HG03139 (cell line): ENCODE measurements at regions not wholly inside any gene's neighbourhood (a gene's known extent, or its start where the extent isn't known, plus 50 kb on each side); places are given as distances from the start of the nearest gene placed in this dataset.

Experiments used
- ATAC-seq: cut with Tn5 transposase; IDR thresholded peaks from one replicate; pipeline ENCODE4 v1.9.1; 2021; ENCODE audit not compliant: unreplicated experiment

GRCh38 chr20:40547483-40548091 is 141.4 kb downstream of the MAFB start:
- ATAC-seq, result no peak

DNA sequence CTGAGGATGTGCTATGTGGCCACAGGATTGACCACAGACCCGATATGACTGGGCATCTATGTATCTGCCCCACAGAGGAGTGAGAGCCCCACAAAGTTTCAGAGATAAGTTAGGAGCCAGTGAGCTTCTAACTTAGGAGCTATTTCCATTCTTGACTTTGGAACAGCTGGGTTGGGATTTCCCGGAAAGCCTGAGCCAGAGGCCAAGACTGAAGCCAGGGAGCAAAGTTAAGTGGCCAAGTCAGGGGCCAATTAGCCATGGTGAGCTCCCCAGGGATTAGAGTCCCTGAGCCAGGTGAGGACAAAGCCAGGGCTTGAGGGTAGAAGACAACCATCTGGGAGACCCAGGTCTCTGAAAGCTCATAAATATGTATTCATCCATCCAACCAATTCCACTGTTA is 143.6 kb downstream of the MAFB start:
- no peak for ATAC-seq

GRCh38 chr20:40542065-40542464 is 147.0 kb downstream of the MAFB start:
- ATAC-seq, result no peak

- no peak for ATAC-seq
These were observed 148.9 kb downstream of the MAFB start for GRCh38 chr20:40540166-40540565.

DNA sequence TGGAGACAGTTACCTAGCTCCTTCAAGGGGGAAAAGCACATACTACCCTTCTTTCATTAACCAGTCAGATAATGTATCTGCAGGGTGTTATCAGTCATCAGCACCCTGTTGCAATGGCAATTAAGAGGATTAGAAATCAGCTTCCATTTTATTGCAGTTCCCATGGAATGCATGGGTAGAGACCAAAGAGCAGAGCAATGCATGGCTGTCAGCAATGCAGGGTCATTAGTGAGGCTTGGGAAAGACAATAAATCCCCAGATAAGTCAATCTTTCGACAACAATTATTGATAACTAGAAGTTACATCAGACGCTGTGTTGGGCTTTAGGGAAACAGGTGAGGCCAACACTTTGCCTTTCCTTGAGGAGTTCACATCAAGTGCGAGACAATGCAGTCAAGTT is 150.9 kb downstream of the MAFB start:
- no peak for ATAC-seq

GRCh38 chr20:40536808-40537207 is 152.2 kb downstream of the MAFB start:
- ATAC-seq, result no peak

DNA sequence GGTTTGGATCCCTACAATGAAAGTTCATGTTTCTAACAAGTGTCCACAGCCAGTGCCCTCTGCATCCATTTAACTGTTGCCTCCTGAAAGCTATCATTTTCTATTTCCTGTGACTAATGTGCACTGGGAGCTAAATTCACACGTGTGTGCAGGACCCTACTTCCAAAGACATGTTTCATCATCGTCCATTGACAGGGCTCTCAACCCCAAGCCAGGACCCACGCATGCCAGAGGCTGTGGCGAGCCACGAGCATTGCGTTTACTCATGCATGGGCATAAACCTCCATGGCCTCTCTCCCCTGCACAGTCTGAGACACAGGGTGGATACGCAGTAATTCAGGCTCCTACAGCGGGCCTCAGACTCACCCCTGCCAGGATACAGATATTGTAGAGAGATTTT is 153.2 kb downstream of the MAFB start:
- no peak for ATAC-seq

DNA sequence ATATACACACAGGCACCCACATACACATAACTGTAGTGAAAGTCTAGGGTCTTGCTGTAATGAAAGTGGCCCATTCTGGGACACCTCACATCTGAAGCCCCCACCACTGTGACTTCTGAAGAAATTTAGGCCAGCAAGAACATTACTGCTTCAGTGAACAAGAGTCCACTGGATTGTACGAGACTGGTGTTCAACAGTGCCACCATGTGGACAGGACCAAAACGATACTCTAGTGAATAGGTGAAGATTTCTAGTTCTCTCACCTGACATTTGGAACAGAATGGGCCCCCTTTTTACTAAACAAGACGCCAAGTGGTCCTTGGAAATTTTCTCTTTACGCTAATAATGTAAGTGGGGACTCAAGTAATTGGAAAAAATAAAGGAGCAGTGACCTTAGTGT is 156.9 kb downstream of the MAFB start:
- no peak for ATAC-seq

GRCh38 chr20:40525351-40525750 is 163.7 kb downstream of the MAFB start:
- ATAC-seq, result no peak

GRCh38 chr20:40524071-40524470 is 165.0 kb downstream of the MAFB start:
- ATAC-seq, result no peak

DNA sequence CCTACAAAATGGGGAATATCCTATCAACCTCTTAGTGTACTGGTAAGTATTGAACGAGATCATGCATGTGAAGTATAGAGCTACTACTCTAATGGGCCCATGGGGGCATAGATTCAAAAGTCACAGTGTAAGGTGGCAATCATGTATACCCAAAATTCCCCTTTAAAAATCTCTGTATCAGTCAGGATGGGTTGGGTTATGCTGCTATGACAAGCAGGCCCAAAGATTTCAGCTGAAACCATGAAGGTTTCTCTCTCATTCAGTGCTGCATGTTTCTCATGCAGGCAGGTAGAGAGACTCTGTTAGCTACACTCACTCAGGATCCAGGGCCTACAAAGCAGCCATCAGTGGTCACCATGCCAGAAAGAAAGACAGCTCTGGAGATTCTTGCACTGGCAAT is 166.6 kb downstream of the MAFB start:
- ATAC-seq, result no peak

DNA sequence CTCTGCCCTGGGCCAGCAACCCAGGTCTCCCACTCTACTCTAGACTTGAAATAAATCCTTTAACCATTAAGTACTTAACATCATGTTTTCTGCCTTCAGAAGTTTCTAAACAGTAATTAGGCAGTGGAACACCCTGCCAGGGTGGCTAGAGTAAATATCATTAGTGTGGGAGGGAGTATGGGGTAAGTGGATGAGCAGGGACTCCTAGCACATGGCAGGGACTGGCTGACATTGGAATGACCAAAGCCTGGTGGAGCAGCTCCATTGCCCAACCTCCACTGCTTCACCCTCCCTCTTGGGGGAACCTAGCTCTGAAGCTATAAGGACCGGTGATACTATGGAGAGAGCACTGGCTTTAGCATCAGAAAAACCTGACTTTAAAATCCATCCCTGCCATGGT is 167.1 kb downstream of the MAFB start:
- no peak for ATAC-seq

DNA sequence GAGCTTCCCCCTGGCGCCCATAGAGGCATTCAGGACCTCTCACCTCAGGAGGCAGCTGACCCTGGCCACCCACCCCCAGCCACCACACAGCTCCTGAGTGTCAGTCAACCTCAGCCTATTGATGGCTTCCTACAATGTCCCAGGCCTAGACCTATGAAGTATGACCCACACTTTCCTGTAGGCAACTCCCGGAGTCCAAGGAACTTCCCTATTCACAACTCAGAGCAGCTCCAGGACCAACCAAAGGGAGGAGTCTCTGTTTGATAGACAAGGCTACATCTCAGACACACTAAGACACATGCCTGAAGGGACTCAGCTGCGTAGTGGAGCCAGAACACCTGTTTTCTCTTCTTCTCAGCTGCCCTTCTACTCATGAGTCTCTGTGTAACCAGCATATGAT is 169.1 kb downstream of the MAFB start:
- no peak for ATAC-seq

- no peak for ATAC-seq
These were observed 176.0 kb downstream of the MAFB start for GRCh38 chr20:40512994-40513393.

- no peak for ATAC-seq
These were observed 176.4 kb downstream of the MAFB start for GRCh38 chr20:40512591-40512990.

- no peak for ATAC-seq
These were observed 177.6 kb downstream of the MAFB start for GRCh38 chr20:40511478-40511877.

DNA sequence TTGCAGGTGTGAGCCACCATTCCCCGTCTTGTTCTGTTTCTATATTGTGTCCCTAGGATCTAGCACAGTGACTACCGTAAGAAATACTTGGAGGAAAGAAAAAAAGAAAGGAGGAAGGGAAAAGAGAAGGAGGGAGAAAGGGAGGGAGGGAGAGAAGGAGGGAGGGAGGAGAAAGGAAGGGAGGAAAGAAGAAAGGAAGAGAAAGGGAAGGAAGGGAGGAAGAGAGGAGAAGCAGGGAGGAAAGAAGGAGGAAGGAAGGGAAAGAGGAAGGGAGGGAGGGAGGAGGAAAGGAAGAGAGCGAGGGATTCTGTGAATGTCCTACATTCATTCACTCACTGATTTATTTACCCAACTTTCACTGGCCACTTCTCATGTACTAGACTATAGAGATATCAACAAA is 178.4 kb downstream of the MAFB start:
- ATAC-seq, result no peak

DNA sequence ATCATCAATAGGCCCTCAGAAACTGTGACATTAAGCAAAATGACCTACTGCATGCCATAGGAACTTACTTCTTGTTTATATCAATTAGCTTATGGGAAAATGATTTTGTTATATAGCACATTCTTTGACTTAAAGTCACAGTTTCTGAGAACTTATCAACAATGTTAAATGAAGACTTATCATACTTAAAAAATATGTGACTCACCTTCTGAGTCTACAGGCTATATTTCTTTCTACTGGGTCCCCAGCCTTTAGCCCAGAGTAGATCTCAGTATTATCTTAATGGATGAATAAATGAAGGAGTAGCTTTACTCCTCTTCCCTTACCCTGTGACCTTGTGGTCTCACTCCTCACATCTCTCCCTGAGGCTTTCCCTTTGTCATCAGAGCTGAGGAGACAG is 180.2 kb downstream of the MAFB start:
- no peak for ATAC-seq

GRCh38 chr20:40506537-40506939 is 182.5 kb downstream of the MAFB start:
- no peak for ATAC-seq

- ATAC-seq, result no peak
These were observed 185.9 kb downstream of the MAFB start for GRCh38 chr20:40503119-40503518.

- ATAC-seq, result no peak
These were observed 186.5 kb downstream of the MAFB start for GRCh38 chr20:40502576-40502975.

GRCh38 chr20:40499391-40499790 is 189.6 kb downstream of the MAFB start:
- no peak for ATAC-seq

DNA sequence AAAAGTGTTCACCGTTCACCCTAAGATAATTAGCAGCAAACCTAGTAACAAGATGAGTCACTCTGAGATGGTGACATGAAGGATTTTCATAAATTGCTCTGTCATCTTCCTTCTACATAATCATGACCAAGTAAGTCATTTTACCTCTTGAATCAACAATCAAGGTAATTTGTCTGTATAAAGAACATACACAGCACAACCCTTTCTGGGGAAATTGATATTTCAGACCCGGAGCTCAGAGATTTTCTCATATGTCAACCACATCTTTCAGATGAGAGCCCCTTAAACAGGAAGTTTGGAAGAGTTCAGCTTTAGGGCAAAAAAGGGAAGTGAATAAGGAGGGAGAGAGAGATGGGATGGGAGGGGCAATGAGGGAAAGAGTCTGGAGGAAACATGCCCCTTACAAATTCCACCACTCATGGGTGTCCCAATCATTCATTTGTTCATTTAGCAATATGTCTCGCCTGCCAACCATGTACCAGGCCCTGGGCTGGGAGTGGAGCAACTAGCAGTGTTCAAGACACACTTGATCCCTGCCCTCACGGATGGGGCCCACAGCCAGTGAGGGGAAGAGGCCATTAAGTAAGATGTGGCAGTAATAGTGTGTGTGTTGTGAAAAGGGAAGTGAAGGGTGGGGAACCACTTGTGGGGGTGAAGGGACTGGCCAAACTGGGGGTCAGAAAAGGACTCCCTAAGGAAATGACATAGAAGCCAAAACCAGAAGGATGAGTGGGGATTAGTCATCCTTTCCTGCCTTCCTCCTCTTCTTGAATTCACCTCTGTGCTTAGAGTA is 190.9 kb downstream of the MAFB start:
- ATAC-seq, result no peak
